Gastroesophageal sphincter (tissue), 3 donors: ENCODE measurements at regions not wholly inside any gene's neighbourhood (a gene's known extent, or its start where the extent isn't known, plus 50 kb on each side); places are given as distances from the start of the nearest gene placed in this dataset.

ENCODE experiments used
- CTCF ChIP-seq, 4 experiments: fragments of 200-600 bp in 2 of 4; fragments of 450-650 bp in 2 of 4; sonication (generic) in 1 of 4; IDR thresholded peaks; one replicate each; pipeline ENCODE4 v1.5.1; 2017 to 2019; ENCODE audit warnings: antibody characterized with exemption in 4 of 4, mild to moderate bottlenecking in 2 of 4, moderate library complexity in 2 of 4
- EP300 ChIP-seq: sonication (generic); formaldehyde crosslinking; IDR thresholded peaks from one replicate; pipeline ENCODE4 v1.6.1; 2017; ENCODE audit warnings: antibody characterized with exemption, mild to moderate bottlenecking
- POLR2A ChIP-seq, 2 donors: fragments of 450-650 bp; IDR thresholded peaks; one replicate each; pipeline ENCODE4 v1.6.1; 2017; ENCODE audit warnings: antibody characterized with exemption in 2 of 2, mild to moderate bottlenecking in 2 of 2, moderate library complexity in 1 of 2
- POLR2AphosphoS5 ChIP-seq: sonication (generic); formaldehyde crosslinking; IDR thresholded peaks from one replicate; pipeline ENCODE4 v1.6.1; 2017; ENCODE audit warnings: antibody characterized with exemption

- no peak for TF ChIP-seq CTCF (IDR thresholded peaks at IDR 0.05)
- no peak for TF ChIP-seq POLR2AphosphoS5
- no peak for TF ChIP-seq POLR2A (IDR thresholded peaks at IDR 0.05)
- no peak for TF ChIP-seq EP300
Measured at GRCh38 chr2:188032786-188033185, 258.9 kb upstream of the GULP1 start.
